GM21423 (cell line): ENCODE measurements at regions not wholly inside any gene's neighbourhood (a gene's known extent, or its start where the extent isn't known, plus 50 kb on each side); places are given as distances from the start of the nearest gene placed in this dataset.

Source experiments
- ATAC-seq: cut with Tn5 transposase; IDR thresholded peaks from one replicate; pipeline ENCODE4 v1.9.1; 2021; ENCODE audit warnings: mild to moderate bottlenecking, moderate library complexity; ENCODE audit not compliant: unreplicated experiment

DNA sequence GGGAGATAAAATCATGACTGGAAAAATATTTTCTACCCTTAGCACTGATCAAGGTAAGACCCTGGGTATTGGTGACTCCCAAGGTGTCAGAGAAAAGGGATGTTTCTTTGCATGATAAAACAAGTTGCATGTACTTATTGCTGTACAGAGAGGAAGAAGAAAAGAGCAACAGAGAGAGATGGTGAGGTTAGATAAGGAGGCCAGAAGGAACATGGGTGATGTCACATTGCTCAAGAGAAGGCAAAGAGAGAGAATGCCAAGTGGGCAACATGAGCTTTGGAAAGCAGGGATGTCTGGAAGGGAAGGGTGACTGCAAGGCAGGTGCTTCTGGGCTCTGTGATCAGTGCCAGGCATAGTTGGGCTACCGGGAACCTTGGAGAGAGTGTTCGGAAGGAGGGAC, 65.1 kb upstream of the ADARB2 start:
- ATAC-seq: no peak

DNA sequence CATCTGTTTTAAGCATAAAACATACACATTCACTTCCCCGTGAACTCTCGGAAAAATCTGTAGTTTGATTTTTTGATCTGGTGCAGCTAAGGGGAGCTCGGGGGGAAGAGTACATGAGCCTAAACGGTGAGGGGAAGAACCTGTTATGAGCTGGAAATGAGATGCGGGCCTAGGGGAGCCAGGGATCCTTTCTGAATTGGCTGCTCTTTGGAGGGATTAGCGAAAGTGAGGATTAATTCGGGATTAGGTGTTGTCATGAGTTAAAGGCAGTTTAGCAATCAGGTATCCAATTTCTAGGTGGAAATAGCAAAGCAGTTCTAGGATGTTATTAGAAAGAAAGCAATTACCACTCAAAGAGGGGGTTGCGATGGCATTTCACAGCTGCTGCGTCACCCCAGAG, 51.1 kb upstream of the ADARB2 start:
- ATAC-seq: no peak
